ENCODE measurements at regions not wholly inside any gene's neighbourhood (a gene's known extent, or its start where the extent isn't known, plus 50 kb on each side); places are given as distances from the start of the nearest gene placed in this dataset.

DNA sequence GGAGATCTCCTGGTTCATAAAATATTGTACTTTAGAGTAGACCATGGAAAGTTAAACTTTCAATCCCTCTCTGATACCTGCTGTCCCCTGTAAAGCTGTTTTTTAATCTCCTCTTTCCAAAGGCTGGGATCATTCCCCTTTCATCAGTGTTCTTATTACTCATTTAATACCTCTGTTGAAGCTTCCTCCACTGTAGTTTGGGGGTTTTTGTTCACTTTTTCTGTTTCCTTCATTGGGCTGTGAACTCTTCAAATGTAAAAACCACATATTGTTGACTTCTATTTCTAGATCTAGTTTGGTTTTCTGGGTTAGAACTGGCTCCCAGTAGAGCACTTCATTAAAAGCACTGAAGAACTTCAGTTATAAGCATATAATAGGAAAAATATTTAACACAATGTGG lies 598.1 kb downstream of the RNF144A start:
- H3K4me1 Mint-ChIP-seq (ENCODE audit: low read depth) = peaks cover 51% of the 10 kb centered on the region
- DNase-seq = no peak
- H3K36me3 Mint-ChIP-seq (ENCODE audit: low read depth) = no peaks in the 10 kb centered on the region
- no peaks in the 10 kb centered on the region for H3K27me3 Mint-ChIP-seq
- no peak overlapping the region for H3K4me3 Mint-ChIP-seq
- H3K9me3 Mint-ChIP-seq = no peaks in the 10 kb centered on the region
- peak overlapping the region; percentile 81 for H3K27ac Mint-ChIP-seq

DNA sequence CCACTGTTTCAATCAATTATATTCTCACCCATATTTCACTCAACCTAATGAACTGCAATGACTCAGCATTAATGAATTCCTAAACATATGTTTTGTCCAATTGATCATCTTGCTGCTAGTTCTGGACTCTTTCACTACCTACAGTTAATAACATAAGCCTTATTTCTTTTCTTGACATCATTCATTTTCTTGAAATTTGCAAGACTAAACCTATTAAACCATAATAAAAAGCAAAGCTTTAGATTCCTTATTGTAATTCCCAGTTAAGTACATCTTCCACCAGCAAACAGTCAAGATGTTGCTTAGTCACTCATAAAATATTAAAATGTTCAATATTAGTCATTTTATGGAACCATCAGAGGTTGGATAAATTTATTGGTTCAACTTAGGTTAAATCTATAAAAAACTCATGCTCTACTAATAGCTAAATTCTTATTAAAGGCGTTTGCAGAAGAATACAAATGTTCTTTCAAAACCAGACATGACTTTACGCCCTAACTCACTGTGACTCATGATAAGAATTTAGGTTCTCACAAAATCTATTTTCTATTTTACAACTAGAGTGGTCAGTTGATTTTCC lies 599.4 kb downstream of the RNF144A start:
- no peaks in the 10 kb centered on the region for H3K36me3 Mint-ChIP-seq (ENCODE audit: low read depth)
- no peaks in the 10 kb centered on the region for H3K9me3 Mint-ChIP-seq
- H3K4me1 Mint-ChIP-seq (ENCODE audit: low read depth) = peaks cover 57% of the 10 kb centered on the region
- DNase-seq = no peak
- H3K4me3 Mint-ChIP-seq = no peak overlapping the region
- peak overlapping the region; percentile 92 for H3K27ac Mint-ChIP-seq
- no peaks in the 10 kb centered on the region for H3K27me3 Mint-ChIP-seq

DNA sequence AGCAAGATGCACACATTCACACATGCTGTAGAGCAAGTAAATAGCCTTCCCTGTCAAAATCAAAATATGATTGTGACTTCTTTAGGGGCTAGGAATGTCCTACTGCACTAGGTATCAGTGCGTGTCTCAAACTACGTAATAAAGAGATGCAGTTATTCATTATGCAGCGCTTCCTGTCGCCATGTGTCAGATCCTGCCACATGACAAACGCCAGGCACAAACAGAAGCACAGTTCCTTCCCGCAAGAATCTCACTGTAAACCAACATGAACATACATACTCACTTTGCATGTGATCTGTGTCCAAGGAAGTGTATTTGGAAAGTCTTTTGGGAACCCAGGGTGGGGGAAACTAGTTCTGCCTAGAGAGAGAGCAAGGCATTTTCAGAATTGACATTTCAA lies 599.9 kb downstream of the RNF144A start:
- H3K27me3 Mint-ChIP-seq = no peaks in the 10 kb centered on the region
- no peak for DNase-seq
- H3K36me3 Mint-ChIP-seq (ENCODE audit: low read depth) = no peaks in the 10 kb centered on the region
- H3K27ac Mint-ChIP-seq = peak overlapping the region; percentile 92
- peaks cover 60% of the 10 kb centered on the region for H3K4me1 Mint-ChIP-seq (ENCODE audit: low read depth)
- no peaks in the 10 kb centered on the region for H3K9me3 Mint-ChIP-seq
- H3K4me3 Mint-ChIP-seq = peak overlapping the region; percentile 53

DNA sequence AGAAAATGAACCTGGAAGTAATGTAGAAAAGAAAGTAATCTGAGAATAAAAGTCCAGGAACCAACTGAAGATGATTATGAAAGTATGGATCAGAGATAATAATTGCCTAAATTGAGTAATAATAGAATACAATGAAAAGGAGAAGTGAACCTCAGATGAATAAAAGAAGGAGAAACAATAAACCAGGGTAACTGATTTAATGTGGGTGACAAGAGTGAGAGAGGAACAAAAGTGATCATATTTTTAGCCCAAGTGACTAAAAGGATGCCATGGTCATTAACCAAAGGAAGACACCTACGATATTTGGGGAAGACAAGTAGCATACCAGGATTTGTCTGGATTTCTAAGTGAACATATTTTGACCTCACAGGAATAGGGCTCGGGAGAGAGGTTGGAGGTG lies 600.6 kb downstream of the RNF144A start:
- peak overlapping the region; percentile 70 for H3K27ac Mint-ChIP-seq
- no peaks in the 10 kb centered on the region for H3K27me3 Mint-ChIP-seq
- H3K36me3 Mint-ChIP-seq (ENCODE audit: low read depth) = no peaks in the 10 kb centered on the region
- DNase-seq = no peak
- H3K4me1 Mint-ChIP-seq (ENCODE audit: low read depth) = peaks cover 62% of the 10 kb centered on the region
- no peaks in the 10 kb centered on the region for H3K9me3 Mint-ChIP-seq
- H3K4me3 Mint-ChIP-seq = no peak overlapping the region

DNA sequence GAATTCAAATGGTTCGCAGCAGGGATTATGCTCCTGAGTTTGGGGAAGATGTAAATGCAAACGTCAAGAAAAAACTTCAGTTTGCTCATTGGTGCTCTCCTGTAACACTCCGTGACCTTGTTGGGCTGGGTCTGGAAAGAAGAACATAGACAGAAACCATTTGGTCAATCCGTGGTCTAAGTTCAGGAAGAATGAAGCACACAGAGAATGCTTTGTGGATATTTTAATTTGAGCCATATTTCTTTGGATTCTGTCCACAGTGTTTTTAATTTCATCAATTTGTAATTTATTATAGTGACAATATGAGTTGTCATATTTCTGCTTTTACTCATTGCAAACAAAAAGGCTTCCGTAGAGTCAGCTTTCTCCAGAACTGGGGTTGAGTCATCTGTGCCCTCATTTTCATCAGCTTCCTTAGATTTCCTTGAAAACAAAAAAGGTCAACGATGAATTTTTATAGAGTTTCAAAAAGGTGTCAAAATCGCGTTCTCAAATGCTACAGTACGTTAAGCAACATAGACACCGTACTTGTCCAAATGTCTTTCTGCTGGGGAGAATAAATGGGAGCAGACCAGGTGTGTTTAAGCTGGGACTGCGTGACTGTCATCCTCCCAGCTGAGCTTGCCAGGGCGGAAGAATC lies 606.4 kb downstream of the RNF144A start:
- H3K4me1 Mint-ChIP-seq (ENCODE audit: low read depth) = peaks cover 69% of the 10 kb centered on the region

DNA sequence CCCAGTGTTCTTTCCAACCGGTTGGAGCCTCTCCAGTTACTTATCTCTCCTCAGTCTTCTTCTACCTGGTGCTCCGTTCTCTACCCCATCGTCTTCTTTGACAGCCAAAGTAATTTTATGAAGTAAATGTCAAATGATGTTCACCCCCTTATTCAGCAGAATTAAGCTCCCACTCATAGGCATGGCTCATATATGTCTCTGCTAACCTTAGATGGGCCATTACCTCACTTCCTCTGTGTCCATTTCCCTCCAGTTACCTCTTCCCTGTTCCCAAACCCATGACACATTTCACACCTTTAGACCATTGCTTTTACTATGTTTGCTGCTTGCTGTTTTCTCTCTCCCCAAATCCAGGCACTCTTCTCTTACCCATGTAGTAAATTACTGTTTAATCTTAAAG lies 607.0 kb downstream of the RNF144A start:
- Mint-ChIP-seq H3K9me3 (peaks cover 24% of the 10 kb centered on the region), H3K4me1 (ENCODE audit: low read depth) (peaks cover 67% of the 10 kb centered on the region), H3K27ac (peak overlapping the region; percentile 95), H3K36me3 (ENCODE audit: low read depth) (peaks cover 34% of the 10 kb centered on the region), H3K4me3 (peak overlapping the region; percentile 32), H3K27me3 (no peaks in the 10 kb centered on the region)
- DNase-seq = no peak

More for the DNA sequence above, 606.4 kb downstream of the RNF144A start:
- Mint-ChIP-seq H3K9me3 (peaks cover 18% of the 10 kb centered on the region), H3K27me3 (no peaks in the 10 kb centered on the region), H3K27ac (peak overlapping the region; percentile 95), H3K36me3 (ENCODE audit: low read depth) (peaks cover 28% of the 10 kb centered on the region), H3K4me3 (peak overlapping the region; percentile 32)
- no peak for DNase-seq

DNA sequence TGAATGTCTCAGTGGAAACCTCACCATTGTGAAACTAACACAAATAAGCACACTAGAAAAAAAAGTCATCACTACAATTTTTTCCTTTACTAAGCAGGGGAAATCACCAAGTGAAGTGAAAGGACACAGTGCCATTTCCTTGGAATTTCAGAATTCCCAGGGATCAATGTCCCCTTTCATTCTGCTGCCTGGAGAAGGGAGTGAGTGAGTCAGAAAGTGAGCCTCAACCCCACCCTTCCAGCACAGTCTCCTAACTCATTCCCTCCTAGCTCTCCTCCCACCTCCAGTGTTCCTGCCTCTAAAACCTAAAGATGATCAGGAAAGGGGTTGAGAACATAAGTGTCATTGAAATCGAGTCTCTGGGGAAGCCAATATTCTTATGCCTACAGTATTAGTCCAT lies 608.5 kb downstream of the RNF144A start:
- DNase-seq = no peak
- Mint-ChIP-seq H3K36me3 (ENCODE audit: low read depth) (peaks cover 49% of the 10 kb centered on the region), H3K9me3 (peaks cover 34% of the 10 kb centered on the region), H3K4me1 (ENCODE audit: low read depth) (peaks cover 73% of the 10 kb centered on the region), H3K4me3 (no peak overlapping the region), H3K27ac (peak overlapping the region; percentile 69), H3K27me3 (no peaks in the 10 kb centered on the region)

DNA sequence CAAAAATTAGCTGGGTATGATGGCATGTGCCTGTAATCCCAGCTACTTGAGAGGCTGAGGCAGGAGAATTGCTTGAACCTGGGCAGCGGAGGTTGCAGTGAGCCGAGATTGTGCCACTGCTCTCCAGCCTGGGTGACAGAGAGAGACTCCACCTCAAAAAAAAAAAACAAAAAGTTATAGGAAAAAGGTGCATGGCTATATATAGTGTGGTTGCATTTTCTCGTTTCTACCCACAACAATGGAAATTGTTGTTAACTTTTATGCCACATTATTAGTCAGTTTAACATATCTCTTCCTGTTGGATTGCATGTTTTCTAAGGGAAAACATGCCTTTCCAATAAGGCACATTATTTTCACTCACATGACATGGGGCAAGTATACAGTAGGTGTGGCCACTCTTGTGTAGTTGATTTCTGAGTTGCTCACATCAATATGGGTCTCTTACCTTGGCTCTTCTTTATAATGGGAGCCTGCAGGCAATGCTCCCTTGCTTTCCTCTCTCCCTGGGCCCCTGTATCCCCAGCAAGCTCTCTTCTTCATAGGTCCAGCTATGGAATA lies 610.0 kb downstream of the RNF144A start:
- no peak overlapping the region for H3K4me3 Mint-ChIP-seq
- H3K36me3 Mint-ChIP-seq (ENCODE audit: low read depth) = peaks cover 64% of the 10 kb centered on the region
- H3K9me3 Mint-ChIP-seq = peaks cover 46% of the 10 kb centered on the region
- DNase-seq = no peak
- H3K4me1 Mint-ChIP-seq (ENCODE audit: low read depth) = peaks cover 68% of the 10 kb centered on the region
- H3K27ac Mint-ChIP-seq = peak overlapping the region; percentile 69
- no peaks in the 10 kb centered on the region for H3K27me3 Mint-ChIP-seq

DNA sequence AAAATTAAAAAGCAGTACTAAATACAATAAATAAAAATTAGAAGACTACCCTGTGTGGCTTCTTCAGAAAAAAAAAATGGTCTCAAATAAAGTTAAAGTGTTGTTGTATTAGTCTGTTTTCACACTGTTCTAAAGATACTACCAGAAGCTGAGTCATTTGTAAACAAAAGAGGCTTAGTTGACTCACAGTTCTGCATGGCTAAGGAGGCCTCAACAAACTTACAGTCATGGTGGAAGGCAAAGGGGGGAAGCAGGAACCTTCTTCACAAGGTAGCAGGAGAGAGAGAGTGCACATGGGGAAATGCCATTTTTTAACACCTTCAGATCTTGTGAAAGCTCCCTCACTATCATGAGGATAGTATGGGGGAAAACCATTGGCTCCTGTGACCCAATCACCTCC lies 612.8 kb downstream of the RNF144A start:
- Mint-ChIP-seq H3K27me3 (no peaks in the 10 kb centered on the region), H3K4me3 (no peak overlapping the region), H3K36me3 (ENCODE audit: low read depth) (peaks cover 57% of the 10 kb centered on the region), H3K27ac (peak overlapping the region; percentile 47), H3K9me3 (peaks cover 50% of the 10 kb centered on the region), H3K4me1 (ENCODE audit: low read depth) (peaks cover 62% of the 10 kb centered on the region)
- DNase-seq = no peak

DNA sequence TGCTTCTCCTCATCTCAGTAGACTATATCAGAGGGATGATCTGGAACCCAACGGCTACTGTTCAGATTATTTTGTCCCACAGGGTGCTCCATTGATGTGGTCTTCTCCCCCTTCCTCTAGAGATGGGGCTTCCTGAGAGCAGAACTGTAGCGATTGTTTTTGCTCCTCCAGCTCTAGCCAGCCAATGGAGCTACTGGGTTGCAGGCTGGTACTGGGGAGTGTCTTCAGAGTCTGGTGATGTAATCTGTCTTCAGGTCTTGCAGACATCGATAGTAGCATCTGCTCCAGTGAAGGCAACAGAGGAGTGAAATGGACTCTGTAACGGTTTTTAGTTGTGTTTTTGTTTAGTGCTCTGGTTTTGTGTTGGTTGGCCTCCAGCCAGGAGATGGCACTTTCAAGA lies 621.9 kb downstream of the RNF144A start:
- no peak overlapping the region for H3K4me3 Mint-ChIP-seq
- H3K27me3 Mint-ChIP-seq = no peaks in the 10 kb centered on the region
- H3K4me1 Mint-ChIP-seq (ENCODE audit: low read depth) = peaks cover 48% of the 10 kb centered on the region
- no peak overlapping the region for H3K27ac Mint-ChIP-seq
- H3K9me3 Mint-ChIP-seq = peaks cover 51% of the 10 kb centered on the region
- peaks cover 10% of the 10 kb centered on the region for H3K36me3 Mint-ChIP-seq (ENCODE audit: low read depth)
- no peak for DNase-seq

DNA sequence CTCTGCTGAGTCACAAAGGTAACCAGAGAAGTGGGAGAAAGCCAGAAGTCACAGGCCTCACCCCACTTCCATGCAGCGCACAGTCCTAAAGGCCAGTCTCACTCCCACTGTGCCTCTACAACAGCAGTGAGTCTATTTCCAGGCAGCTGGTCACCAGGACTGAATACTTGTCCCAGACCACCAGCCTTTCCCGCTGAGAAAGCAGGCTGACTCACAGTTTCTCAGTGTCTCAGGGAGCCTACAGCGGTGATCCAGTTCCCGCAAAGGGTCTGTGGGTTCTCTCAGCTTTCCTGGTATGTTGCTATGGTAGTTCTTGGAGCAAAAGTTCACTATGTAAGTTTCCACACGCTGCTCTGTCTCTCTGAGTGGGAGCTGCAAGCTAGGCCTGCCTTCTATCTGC lies 622.5 kb downstream of the RNF144A start:
- no peaks in the 10 kb centered on the region for H3K27me3 Mint-ChIP-seq
- H3K4me3 Mint-ChIP-seq = no peak overlapping the region
- H3K36me3 Mint-ChIP-seq (ENCODE audit: low read depth) = peaks cover 10% of the 10 kb centered on the region
- H3K27ac Mint-ChIP-seq = no peak overlapping the region
- H3K9me3 Mint-ChIP-seq = peaks cover 46% of the 10 kb centered on the region
- peaks cover 44% of the 10 kb centered on the region for H3K4me1 Mint-ChIP-seq (ENCODE audit: low read depth)
- no peak for DNase-seq

DNA sequence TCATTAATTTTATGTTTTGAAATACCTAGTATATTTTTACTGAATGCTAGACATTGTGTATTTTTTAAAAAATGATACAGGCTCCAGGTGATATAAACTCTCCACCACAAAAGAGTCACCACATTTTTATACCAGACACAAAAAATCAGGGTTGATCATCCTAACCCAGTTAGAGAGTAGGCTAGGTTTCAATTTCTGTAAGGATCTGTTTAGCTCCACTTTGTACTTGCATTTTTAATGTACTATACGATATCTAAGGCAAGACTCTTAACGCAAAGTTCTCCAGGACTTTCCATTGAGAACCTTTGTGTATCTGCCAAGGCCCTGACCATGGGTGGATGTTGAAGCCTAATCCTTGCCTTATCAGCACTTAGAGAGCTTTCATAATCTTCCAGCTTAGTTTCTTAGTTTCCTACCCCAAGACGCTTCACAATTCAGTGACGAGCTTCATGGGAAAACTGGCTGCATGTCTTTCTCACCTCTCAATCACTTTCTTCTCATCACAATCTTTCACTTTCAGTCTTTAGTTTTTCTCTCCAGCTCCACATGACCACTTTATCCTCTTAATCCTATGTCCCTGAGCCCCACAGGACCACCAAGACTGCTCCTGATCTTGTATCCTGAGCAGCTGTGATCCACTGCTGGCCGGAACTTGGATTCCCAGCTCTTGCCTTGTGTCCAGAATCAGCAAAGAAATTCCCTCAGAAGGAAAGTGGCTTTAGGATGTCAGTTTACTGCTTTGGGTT lies 635.8 kb downstream of the RNF144A start:
- Mint-ChIP-seq H3K9me3 (peaks cover 2% of the 10 kb centered on the region), H3K27ac (peak overlapping the region; percentile 47), H3K36me3 (ENCODE audit: low read depth) (no peaks in the 10 kb centered on the region), H3K4me3 (peak overlapping the region; percentile 27), H3K4me1 (ENCODE audit: low read depth) (peaks cover 26% of the 10 kb centered on the region), H3K27me3 (no peaks in the 10 kb centered on the region)
- DNase-seq = no peak

DNA sequence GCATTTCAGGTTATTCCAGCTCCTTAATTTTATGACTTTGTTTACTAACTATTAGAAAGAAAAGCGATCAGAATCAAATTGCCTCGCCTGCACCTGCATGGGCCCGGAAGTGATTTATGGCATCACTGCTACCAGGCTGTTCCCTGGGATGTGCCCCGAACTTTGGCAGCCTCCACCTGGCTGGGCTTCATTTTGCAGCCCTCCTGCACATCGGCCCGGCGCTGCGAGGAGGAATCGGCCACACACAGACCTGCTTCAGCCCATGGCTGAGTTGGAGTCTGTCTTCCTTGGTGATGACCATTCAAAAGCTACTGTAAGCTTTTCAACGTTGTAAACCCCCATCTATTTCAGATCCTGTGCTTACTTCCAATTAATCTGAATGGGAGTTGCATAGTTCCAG lies 638.0 kb downstream of the RNF144A start:
- H3K4me3 Mint-ChIP-seq = no peak overlapping the region

DNA sequence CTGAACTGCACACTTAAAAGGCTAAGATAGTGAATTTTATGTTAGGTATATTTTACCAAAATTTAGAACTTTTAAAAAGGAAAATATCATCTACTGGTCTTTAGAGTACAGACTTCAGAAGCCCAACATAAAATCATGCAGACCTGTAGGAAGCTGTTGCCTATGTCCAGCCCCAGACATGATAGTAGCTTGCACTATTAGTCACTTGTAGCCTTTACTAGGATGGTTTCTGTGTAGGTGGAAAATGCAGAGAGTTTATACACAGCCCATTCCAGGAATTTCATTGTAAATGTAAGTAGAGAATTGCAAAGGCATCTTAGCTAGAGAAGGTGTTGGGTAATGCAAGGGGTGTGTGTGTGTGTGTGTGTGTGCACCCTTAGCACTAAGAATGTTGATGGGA lies 640.2 kb downstream of the RNF144A start:
- Mint-ChIP-seq H3K36me3 (ENCODE audit: low read depth) (no peaks in the 10 kb centered on the region), H3K27ac (no peak overlapping the region), H3K4me3 (no peak overlapping the region), H3K4me1 (ENCODE audit: low read depth) (peaks cover 34% of the 10 kb centered on the region), H3K27me3 (no peaks in the 10 kb centered on the region), H3K9me3 (no peaks in the 10 kb centered on the region)
- no peak for DNase-seq

More for the DNA sequence above, 638.0 kb downstream of the RNF144A start:
- Mint-ChIP-seq H3K4me1 (ENCODE audit: low read depth) (peaks cover 33% of the 10 kb centered on the region), H3K27ac (no peak overlapping the region), H3K27me3 (no peaks in the 10 kb centered on the region), H3K36me3 (ENCODE audit: low read depth) (no peaks in the 10 kb centered on the region), H3K9me3 (no peaks in the 10 kb centered on the region)
- DNase-seq = no peak

DNA sequence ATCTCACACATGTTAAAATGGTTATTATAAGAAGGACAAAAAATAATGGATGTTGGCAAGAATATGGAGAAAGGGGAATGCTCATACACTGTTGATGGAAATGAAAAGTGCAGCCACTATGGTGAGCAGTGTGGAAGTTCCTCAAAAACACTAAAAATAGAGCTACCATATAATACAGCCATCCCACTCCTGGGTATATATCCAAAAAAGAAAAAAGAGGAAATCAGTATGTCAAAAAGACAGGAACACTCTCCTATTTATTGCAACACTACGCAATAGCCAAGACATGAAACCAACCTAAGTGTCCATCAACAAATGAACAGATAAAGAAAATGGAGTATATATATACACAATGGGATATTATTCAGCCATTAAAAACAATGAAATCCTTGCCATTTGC lies 642.6 kb downstream of the RNF144A start:
- no peaks in the 10 kb centered on the region for H3K27me3 Mint-ChIP-seq
- peaks cover 11% of the 10 kb centered on the region for H3K36me3 Mint-ChIP-seq (ENCODE audit: low read depth)
- DNase-seq = no peak
- H3K27ac Mint-ChIP-seq = no peak overlapping the region
- H3K4me1 Mint-ChIP-seq (ENCODE audit: low read depth) = peaks cover 26% of the 10 kb centered on the region
- H3K9me3 Mint-ChIP-seq = peaks cover 16% of the 10 kb centered on the region
- no peak overlapping the region for H3K4me3 Mint-ChIP-seq

Measured in activated T-cell treated with anti-CD3 and anti-CD28 coated beads, Interleukin-2, amount 50 U/mL, for 24 hours (primary cell).